WTC11 (cell line): ENCODE measurements at regions not wholly inside any gene's neighbourhood (a gene's known extent, or its start where the extent isn't known, plus 50 kb on each side); places are given as distances from the start of the nearest gene placed in this dataset.
"Not testable (repeated sequence)": the region's sequence is repeated elsewhere in the genome, so short reads cannot be mapped to it uniquely, and the experiment has no call there.

ENCODE experiments used
- ATAC-seq: fragments of 200-7000 bp; cut with Tn5 transposase; 2 replicates; pipeline ENCODE4 v1.10.0; 2021; ENCODE audit warnings: mild to moderate bottlenecking, moderate library complexity
- CTCF ChIA-PET: fragments of 300-600 bp; sonication (Branson Sonifier 250); formaldehyde crosslinking; loops from one replicate; lab custom pipeline; 2021; ENCODE audit warnings: antibody characterized with exemption; lab: Charles Lee
- POLR2A ChIA-PET: fragments of 350-600 bp; sonication (Branson Sonifier 250); formaldehyde crosslinking; loops from one replicate; lab custom pipeline; 2021; ENCODE audit warnings: antibody characterized with exemption; lab: Charles Lee
- DNase-seq: peaks from one replicate; pipeline ENCODE4 v3.0.0; 2021; ENCODE audit warnings: low spot score
- H3K27ac Mint-ChIP-seq: 2 replicates; pipeline ENCODE4 v1.8.0; 2021; ENCODE audit warnings: mixed read lengths
- H3K27me3 Mint-ChIP-seq: 2 replicates; pipeline ENCODE4 v1.8.0; 2021; ENCODE audit warnings: low read depth, mild to moderate bottlenecking, moderate library complexity, mixed read lengths
- H3K36me3 Mint-ChIP-seq: 2 replicates; pipeline ENCODE4 v1.8.0; 2021; ENCODE audit warnings: mixed read lengths
- H3K4me1 Mint-ChIP-seq: 2 replicates; pipeline ENCODE4 v1.8.0; 2022; ENCODE audit warnings: mixed read lengths
- H3K4me3 Mint-ChIP-seq: 2 replicates; pipeline ENCODE4 v1.8.0; 2021; ENCODE audit warnings: mild to moderate bottlenecking, moderate library complexity, mixed read lengths
- H3K9me3 Mint-ChIP-seq: 2 replicates; pipeline ENCODE4 v1.8.0; 2021; ENCODE audit warnings: mixed read lengths
- EMX1 ChIP-seq: fragments of 250-450 bp; sonication (Bioruptor Pico); IDR thresholded peaks from 2 replicates; pipeline ENCODE4 v1.8.0; 2021; ENCODE audit warnings: mild to moderate bottlenecking
- ESRRA ChIP-seq: sonication (generic); formaldehyde crosslinking; IDR thresholded peaks from 2 replicates; pipeline ENCODE4 v1.8.1; 2022; ENCODE audit warnings: mild to moderate bottlenecking, missing genetic modification reagents, borderline replicate concordance
- FOXP1 ChIP-seq: sonication (generic); formaldehyde crosslinking; IDR thresholded peaks from 2 replicates; pipeline ENCODE4 v1.8.0; 2022; ENCODE audit warnings: missing genetic modification reagents, mild to moderate bottlenecking, moderate library complexity, borderline replicate concordance
- IRF2 ChIP-seq: sonication (generic); formaldehyde crosslinking; IDR thresholded peaks from 2 replicates; pipeline ENCODE4 v1.8.0; 2022; ENCODE audit warnings: low read depth, missing genetic modification reagents, borderline replicate concordance
- NR2C2 ChIP-seq: sonication (generic); formaldehyde crosslinking; IDR thresholded peaks from 2 replicates; pipeline ENCODE4 v1.8.0; 2022; ENCODE audit warnings: mild to moderate bottlenecking, missing genetic modification reagents
- OVOL2 ChIP-seq: fragments of 250-450 bp; sonication (Bioruptor Pico); IDR thresholded peaks from 2 replicates; pipeline ENCODE4 v1.9.0; 2021; ENCODE audit warnings: mild to moderate bottlenecking, borderline replicate concordance
- SMAD3 ChIP-seq: sonication (generic); formaldehyde crosslinking; IDR thresholded peaks from 2 replicates; pipeline ENCODE4 v1.8.0; 2022; ENCODE audit warnings: missing genetic modification reagents, mild to moderate bottlenecking, borderline replicate concordance
- TEAD1 ChIP-seq: sonication (generic); formaldehyde crosslinking; IDR thresholded peaks from 2 replicates; pipeline ENCODE4 v1.8.0; 2022; ENCODE audit warnings: mild to moderate bottlenecking, missing genetic modification reagents
- ZBTB21 ChIP-seq: sonication (generic); formaldehyde crosslinking; IDR thresholded peaks from 2 replicates; pipeline ENCODE4 v1.8.1; 2023; ENCODE audit warnings: mild to moderate bottlenecking, missing genetic modification reagents, borderline replicate concordance
- ZNF263 ChIP-seq: sonication (generic); formaldehyde crosslinking; IDR thresholded peaks from 2 replicates; pipeline ENCODE4 v1.8.1; 2022; ENCODE audit warnings: low read depth, mild to moderate bottlenecking, moderate library complexity, missing genetic modification reagents
- ZNF416 ChIP-seq: fragments of 250-450 bp; sonication (Bioruptor Pico); IDR thresholded peaks from 2 replicates; pipeline ENCODE4 v1.9.0; 2021; ENCODE audit warnings: mild to moderate bottlenecking, inconsistent platforms
- ZNF425 ChIP-seq: fragments of 250-450 bp; sonication (Bioruptor Pico); conservative IDR thresholded peaks from 2 replicates; pipeline ENCODE4 v1.9.0; 2021; ENCODE audit warnings: mild to moderate bottlenecking

DNA sequence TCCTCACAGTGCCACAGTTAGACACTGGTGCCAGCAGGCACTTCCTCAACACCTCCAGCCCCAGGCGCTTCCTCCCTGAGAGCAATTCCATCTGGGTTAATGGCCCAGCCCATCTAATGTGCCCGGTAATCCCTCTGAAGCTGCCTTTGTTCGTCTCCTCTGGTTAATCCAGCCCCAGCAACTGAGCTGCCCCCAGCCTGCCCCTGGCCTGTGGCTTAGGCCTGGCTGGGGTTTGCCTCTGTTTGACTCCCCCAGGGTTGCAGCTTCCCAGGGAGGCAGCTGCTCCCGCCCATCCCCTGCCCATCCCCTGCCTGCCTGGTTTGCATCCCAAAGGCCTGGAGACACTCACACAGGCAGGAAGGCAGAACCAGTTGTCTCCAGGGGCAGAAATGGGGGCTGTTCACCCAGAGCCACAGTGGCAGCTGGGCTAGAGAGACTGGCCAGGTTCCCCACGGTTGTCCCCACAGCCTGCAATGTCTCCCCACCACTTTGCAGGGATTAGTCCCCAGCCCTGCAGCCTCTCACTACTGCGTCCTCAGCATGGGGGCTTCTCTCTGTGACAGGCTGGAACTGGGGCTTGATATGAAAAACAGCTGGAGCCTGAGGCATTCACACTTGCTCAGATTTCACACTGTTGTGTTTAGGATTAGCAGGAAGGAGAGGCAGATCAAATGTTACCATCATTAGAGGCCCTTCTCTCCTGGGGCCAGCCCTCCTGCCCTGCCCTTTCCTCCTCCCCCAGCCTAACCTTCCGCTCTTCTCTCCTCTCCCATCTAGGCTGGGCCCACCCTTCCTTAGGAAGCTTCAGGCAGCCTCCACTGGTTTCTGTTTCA, 120.2 kb downstream of the TLR5 start (continued):
- no peak for TF ChIP-seq ZNF263
- TF ChIP-seq TEAD1 (CRISPR knock-in tag), result peak; percentile 17; the same call in 1 of the 2 replicates
- TF ChIP-seq ZNF416, result no peak
- TF ChIP-seq ZBTB21 (CRISPR knock-in tag), result peak; percentile 65; the same call in 1 of the 2 replicates
- TF ChIP-seq ESRRA, result peak; percentile 44; the same call in 1 of the 2 replicates

DNA sequence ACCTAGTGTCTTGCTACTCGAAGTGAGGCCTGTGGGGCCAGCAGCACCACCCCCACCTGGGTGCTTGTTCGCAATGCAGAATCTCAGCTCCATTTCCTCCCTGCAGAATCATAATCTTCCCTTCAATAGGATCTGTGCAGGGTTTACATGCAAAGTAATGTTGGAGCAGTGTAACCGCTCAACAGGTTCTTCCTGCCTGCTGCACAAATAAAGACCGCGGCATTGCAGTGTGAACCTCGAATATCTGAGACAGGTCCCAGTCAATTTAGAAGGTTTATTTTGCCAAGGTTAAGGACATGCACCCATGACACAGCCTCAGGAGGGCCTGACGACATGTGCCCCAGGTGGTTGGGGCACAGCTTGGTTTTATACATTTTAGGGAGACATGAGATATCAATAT, 119.2 kb downstream of the TLR5 start:
- H3K27ac Mint-ChIP-seq, result peak overlapping the region; percentile 99

DNA sequence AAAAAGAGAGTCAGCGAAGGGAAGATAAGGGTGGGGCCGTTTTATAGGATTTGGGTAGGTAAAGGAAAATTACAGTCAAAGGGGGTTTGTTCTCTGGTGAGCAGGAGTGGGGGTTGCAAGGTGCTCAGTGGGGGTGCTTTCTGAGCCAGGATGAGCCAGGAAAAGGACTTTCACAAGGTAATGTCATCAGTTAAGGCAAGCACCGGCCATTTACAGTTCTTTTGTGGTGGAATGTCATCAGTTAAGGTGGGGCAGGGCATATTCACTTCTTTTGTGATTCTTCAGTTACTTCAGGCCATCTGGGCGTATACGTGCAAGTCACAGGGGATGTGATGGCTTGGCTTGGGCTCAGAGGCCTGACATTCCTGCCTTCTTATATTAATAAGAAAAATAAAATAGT, 118.6 kb downstream of the TLR5 start:
- peaks cover 61% of the 10 kb centered on the region for H3K4me1 Mint-ChIP-seq
- DNase-seq, H3K27me3 Mint-ChIP-seq, CTCF ChIA-PET, ATAC-seq, POLR2A ChIA-PET, H3K9me3 Mint-ChIP-seq: not testable (repeated sequence)
- peak overlapping the region; percentile 99 for H3K27ac Mint-ChIP-seq
- H3K36me3 Mint-ChIP-seq, result peaks cover 83% of the 10 kb centered on the region
- peak overlapping the region; percentile 66 for H3K4me3 Mint-ChIP-seq

More for the DNA sequence above, 119.2 kb downstream of the TLR5 start:
- Mint-ChIP-seq H3K27me3 (no peaks in the 10 kb centered on the region), H3K4me3 (peak overlapping the region; percentile 66), H3K4me1 (peaks cover 68% of the 10 kb centered on the region), H3K9me3 (no peaks in the 10 kb centered on the region), H3K36me3 (peaks cover 82% of the 10 kb centered on the region)
- POLR2A ChIA-PET, result interaction anchor here (0.6 kb wide), 1 partner anchor 63 kb away, joined by 3 read pairs; no protein-coding TSS in a partner anchor
- ATAC-seq (no peak), DNase-seq (no peak)
- TF ChIP-seq FOXP1 (CRISPR knock-in tag), result no peak
- TF ChIP-seq EMX1, result peak; percentile 47; the same call in 1 of the 2 replicates
- 0 out of 2 replicates have a peak, but pooled peaks have one; percentile 14 for TF ChIP-seq SMAD3 (CRISPR knock-in tag)
- TF ChIP-seq OVOL2, result no peak
- TF ChIP-seq IRF2 (CRISPR knock-in tag), result no peak
- no peak for TF ChIP-seq NR2C2 (CRISPR knock-in tag)
- CTCF ChIA-PET, result interaction anchor here (1.6 to 2.3 kb wide), 2 partner anchors 66 to 110 kb away, joined by 8 read pairs; no protein-coding TSS in a partner anchor

DNA sequence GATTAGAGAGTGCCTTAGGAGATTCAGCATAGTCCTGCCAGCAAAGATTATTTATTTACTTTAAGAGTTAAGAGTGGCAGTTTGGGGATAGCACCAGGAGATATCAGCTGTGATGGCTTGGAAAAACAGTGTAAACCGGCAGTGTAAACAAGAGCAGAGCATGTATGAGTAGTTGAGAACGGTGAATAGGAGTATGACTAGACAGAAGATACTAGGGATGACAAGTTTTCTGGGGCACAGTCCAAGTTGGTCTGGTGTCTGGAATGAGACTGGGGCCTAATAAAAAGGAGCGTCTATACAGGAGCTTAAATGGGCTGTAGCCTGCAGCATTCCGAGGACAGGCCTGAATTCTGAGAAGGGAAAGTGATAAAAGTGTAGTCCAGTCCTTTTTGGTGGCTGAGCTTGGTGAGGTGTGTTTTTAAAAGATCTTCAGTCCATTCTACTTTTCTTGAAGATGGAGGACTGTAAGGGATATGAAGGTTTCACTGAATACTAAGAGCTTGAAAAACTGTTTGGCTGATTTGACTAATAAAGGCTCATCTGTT, 117.8 kb downstream of the TLR5 start:
- DNase-seq, ATAC-seq, POLR2A ChIA-PET, H3K27me3 Mint-ChIP-seq, CTCF ChIA-PET, H3K9me3 Mint-ChIP-seq: not testable (repeated sequence)
- H3K4me1 Mint-ChIP-seq, result peaks cover 57% of the 10 kb centered on the region
- H3K36me3 Mint-ChIP-seq, result peaks cover 76% of the 10 kb centered on the region
- H3K27ac Mint-ChIP-seq, result peak overlapping the region; percentile 99
- H3K4me3 Mint-ChIP-seq, result peak overlapping the region; percentile 72

DNA sequence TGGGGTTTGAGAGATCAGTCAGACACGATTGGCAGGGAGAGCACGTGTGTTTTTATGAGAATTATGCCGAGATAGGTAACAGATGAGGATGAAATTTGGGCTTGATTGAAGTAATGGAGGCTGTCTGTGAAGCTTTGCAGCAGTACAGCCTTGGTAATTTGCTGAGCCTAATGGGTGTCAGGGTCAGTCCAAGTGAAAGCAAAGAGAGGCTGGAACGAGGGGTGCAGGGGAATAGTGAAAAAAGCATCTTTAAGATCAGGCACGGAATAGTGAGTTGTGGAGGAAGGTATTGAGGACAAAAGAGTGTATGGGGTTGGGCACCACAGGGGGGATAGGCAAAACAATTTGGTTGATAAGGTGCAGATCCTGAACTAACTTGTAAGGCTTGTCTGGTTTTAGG, 116.4 kb downstream of the TLR5 start:
- POLR2A ChIA-PET, CTCF ChIA-PET, H3K27me3 Mint-ChIP-seq, DNase-seq, H3K9me3 Mint-ChIP-seq, ATAC-seq: not testable (repeated sequence)
- H3K4me1 Mint-ChIP-seq, result peaks cover 56% of the 10 kb centered on the region
- H3K36me3 Mint-ChIP-seq, result peaks cover 63% of the 10 kb centered on the region
- TF ChIP-seq ZNF425 (CRISPR knock-in tag), result peak; percentile 56; the same call in 1 of the 2 replicates
- H3K27ac Mint-ChIP-seq, result peak overlapping the region; percentile 97
- peak overlapping the region; percentile 99 for H3K4me3 Mint-ChIP-seq
